ENCODE measurements at regions not wholly inside any gene's neighbourhood (a gene's known extent, or its start where the extent isn't known, plus 50 kb on each side); places are given as distances from the start of the nearest gene placed in this dataset.

DNA sequence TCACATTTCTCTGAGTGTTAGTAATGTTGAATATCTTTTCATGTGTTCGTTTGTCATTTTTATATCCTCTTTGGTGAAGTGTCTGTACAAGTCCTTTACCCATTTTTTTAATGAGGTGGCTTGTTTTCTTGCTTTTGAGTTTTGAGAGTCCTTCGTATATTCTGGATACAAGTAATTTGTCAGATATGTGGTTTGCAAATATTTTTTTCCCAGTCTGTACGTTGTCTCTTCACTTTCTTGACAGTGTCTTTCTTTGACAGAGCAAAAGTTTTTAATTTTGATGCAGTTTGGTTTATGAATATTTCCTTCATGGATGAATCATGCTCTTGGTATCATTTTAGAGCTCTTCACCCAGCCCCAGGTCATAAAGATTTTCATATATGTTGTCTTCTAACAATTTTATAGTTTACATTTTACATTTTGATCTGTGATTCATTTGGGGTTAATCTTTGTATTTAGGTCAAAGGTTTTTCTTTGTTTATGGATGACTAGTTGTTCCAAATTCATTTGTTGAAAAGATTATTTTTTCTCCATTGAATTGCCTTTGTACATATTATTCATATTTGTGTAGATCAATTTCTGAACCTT is 152.5 kb downstream of the MRPL14 start:
- TF ChIP-seq SRSF7 (optimal IDR thresholded peaks at IDR 0.05; ENCODE audit: low read depth, low read length) (no peak), MAFF (IDR thresholded peaks at IDR 0.05; ENCODE audit: low read length) (no peak), U2AF1 (optimal IDR thresholded peaks at IDR 0.05; ENCODE audit: low read depth, low read length) (no peak), YY1 (IDR thresholded peaks at IDR 0.05; ENCODE audit: borderline replicate concordance in 1 of 3, control insufficient read depth in 1 of 3, extremely low read depth in 1 of 3, insufficient read depth in 3 of 3, insufficient read length in 1 of 3, insufficient replicate concordance in 2 of 3, low read depth in 1 of 3, low read length in 2 of 3) (no peak), EP300 (IDR thresholded peaks at IDR 0.05; ENCODE audit: low read length) (no peak)
- TF ChIP-seq, protein P1, sequence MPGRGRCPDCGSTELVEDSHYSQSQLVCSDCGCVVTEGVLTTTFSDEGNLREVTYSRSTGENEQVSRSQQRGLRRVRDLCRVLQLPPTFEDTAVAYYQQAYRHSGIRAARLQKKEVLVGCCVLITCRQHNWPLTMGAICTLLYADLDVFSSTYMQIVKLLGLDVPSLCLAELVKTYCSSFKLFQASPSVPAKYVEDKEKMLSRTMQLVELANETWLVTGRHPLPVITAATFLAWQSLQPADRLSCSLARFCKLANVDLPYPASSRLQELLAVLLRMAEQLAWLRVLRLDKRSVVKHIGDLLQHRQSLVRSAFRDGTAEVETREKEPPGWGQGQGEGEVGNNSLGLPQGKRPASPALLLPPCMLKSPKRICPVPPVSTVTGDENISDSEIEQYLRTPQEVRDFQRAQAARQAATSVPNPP (IDR thresholded peaks at IDR 0.05; ENCODE audit: borderline replicate concordance, insufficient read depth, insufficient read length): no peak
- TF ChIP-seq, protein P2, sequence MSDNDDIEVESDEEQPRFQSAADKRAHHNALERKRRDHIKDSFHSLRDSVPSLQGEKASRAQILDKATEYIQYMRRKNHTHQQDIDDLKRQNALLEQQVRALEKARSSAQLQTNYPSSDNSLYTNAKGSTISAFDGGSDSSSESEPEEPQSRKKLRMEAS (CRISPR knock-in tag; IDR thresholded peaks at IDR 0.05): no peak

All from K562 (cell line).